Left ventricle myocardium inferior (tissue), 1 donor: ENCODE measurements at regions not wholly inside any gene's neighbourhood (a gene's known extent, or its start where the extent isn't known, plus 50 kb on each side); places are given as distances from the start of the nearest gene placed in this dataset.

Experiments
- DNase-seq: peaks from one replicate; pipeline ENCODE4 v3.0.0-alpha.2; 2020
- H3K27ac ChIP-seq: fragments of 200-600 bp; replicated peaks from 2 replicates; pipeline ENCODE4 v1.8.0; 2021
- H3K27me3 ChIP-seq: fragments of 200-600 bp; 2 replicates; pipeline ENCODE4 v1.8.0; 2021; ENCODE audit warnings: low read depth
- H3K36me3 ChIP-seq: fragments of 200-600 bp; 2 replicates; pipeline ENCODE4 v1.8.0; 2021
- H3K4me1 ChIP-seq: fragments of 200-600 bp; 2 replicates; pipeline ENCODE4 v1.8.0; 2021
- H3K4me3 ChIP-seq: fragments of 200-600 bp; 2 replicates; pipeline ENCODE4 v1.8.0; 2021; ENCODE audit warnings: mild to moderate bottlenecking, moderate library complexity
- H3K9me3 ChIP-seq: fragments of 200-600 bp; replicated peaks from 2 replicates; pipeline ENCODE4 v1.8.0; 2021
- intact Hi-C: fragments of 100-400 bp; cut with micrococcal nuclease; formaldehyde crosslinking; loops from one replicate; pipeline ENCODE4 v1.11.0; 2022
- TF ChIP-seq, protein P1 (sequence below): fragments of 200-600 bp; IDR thresholded peaks from 2 replicates; pipeline ENCODE4 v1.8.0; 2021; ENCODE audit warnings: antibody characterized with exemption, mild to moderate bottlenecking, borderline replicate concordance
- donor health status: DM: no; HTN: yes; CAD: no; lungs with severe emphysema.

DNA sequence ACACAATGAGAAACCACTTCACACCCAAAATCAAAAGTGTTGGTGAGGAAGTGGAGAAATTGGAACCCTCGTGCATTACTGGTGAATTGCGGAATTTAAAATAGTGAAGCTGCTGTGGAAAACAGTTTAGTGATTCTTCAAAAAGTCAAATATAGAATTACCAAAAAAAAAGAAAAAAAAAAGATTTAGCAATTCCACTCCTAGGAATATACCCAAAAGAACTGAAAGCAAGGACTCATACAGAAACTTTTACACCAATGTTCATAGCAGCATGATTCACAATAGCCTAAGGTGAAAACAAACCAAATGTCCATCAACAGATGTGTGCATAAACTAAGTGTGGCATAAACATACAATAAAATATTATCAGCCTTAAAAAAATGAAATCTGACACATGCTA lies 364.3 kb upstream of the FAM241A start:
- no peak for DNase-seq
- Histone ChIP-seq H3K36me3 (no peaks in the 10 kb centered on the region), H3K4me1 (no peaks in the 10 kb centered on the region), H3K4me3 (no peak overlapping the region), H3K27me3 (no peaks in the 10 kb centered on the region), H3K9me3 (no peaks in the 10 kb centered on the region), H3K27ac (no peak overlapping the region)
- TF ChIP-seq, protein P1, sequence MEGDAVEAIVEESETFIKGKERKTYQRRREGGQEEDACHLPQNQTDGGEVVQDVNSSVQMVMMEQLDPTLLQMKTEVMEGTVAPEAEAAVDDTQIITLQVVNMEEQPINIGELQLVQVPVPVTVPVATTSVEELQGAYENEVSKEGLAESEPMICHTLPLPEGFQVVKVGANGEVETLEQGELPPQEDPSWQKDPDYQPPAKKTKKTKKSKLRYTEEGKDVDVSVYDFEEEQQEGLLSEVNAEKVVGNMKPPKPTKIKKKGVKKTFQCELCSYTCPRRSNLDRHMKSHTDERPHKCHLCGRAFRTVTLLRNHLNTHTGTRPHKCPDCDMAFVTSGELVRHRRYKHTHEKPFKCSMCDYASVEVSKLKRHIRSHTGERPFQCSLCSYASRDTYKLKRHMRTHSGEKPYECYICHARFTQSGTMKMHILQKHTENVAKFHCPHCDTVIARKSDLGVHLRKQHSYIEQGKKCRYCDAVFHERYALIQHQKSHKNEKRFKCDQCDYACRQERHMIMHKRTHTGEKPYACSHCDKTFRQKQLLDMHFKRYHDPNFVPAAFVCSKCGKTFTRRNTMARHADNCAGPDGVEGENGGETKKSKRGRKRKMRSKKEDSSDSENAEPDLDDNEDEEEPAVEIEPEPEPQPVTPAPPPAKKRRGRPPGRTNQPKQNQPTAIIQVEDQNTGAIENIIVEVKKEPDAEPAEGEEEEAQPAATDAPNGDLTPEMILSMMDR, result no peak
- intact Hi-C loops, result no loop called here

DNA sequence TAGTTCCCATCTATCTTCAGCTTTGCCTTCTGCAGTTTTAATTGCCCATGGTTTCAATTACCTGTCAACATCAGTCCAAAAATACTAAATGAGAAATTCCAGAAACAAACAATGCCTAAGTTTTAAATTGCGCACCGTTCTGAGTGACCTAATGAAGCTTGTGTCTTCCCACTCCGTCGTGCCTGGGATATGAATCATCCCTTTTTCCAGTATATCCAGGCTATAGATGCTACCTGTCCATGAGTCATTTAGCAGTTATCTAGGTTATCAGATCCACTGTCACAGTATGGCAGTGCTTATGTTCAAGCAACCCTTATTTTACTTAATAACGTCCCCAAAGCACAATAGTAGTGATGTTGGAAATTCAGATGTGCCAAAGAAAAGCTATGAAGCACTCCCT lies 363.6 kb upstream of the FAM241A start:
- H3K27me3 ChIP-seq, result peaks cover 6% of the 10 kb centered on the region
- no peaks in the 10 kb centered on the region for H3K9me3 ChIP-seq
- intact Hi-C loops, result no loop called here
- H3K4me3 ChIP-seq, result no peak overlapping the region
- no peak overlapping the region for H3K27ac ChIP-seq
- no peaks in the 10 kb centered on the region for H3K36me3 ChIP-seq
- TF ChIP-seq, protein P1, result no peak
- H3K4me1 ChIP-seq, result no peaks in the 10 kb centered on the region
- no peak for DNase-seq

DNA sequence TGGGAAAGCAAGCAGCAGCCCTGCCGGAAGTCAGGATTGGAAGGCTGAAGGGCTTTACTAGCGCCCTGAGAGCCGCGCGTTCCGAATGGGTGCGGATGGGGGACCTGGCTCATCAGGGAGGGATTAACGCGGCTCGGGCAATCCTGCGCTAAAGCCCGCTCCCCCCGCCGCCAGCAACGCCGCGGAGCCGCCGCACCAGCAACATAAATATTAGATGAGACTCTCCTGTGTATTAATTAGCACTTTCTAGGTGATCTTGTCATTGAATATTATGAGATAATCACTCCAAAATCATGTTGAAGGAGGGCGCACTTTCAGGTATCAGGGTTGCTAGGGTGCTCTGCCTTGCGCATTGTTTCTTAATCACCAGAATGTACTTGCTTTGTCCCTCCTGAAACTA lies 357.2 kb upstream of the FAM241A start:
- Histone ChIP-seq H3K27ac (no peak overlapping the region), H3K9me3 (no peaks in the 10 kb centered on the region), H3K27me3 (peaks cover 31% of the 10 kb centered on the region), H3K4me3 (no peak overlapping the region), H3K4me1 (no peaks in the 10 kb centered on the region), H3K36me3 (no peaks in the 10 kb centered on the region)
- TF ChIP-seq, protein P1, result no peak
- DNase-seq, result no peak
- intact Hi-C loops, result no loop called here

DNA sequence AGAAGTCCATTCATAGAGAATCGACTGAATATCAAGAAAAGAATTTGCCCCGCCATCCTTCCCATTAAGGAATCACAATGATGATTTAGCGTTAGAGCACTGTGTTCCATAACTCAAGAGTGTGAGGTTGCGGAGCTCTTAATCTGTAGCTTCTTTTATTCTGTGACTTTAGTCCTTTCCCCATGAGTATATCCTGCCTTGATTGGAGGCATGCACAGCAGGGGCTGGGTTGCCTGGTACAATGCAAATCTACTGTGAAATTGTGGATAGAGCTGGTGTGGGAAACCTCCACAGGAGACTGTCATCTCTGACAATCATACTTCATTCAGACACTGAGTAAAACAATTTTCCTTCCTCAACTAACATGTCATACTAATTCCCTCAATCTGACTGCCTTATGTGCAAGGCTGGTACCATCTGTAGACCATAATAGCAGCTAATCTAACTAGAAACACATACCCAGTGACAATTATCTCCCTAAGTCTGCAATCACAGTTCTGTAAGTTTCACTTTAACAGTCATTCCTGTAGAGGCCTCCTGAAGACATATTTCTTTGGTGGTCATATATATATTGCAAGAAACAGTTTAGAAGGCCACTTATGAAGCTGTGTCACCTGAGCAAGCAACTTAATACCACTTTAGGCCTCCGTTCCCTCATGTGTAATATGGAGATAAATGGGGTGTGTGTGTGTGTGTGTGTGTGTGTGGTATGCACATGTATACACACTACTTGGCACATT lies 355.2 kb upstream of the FAM241A start:
- Histone ChIP-seq H3K4me3 (no peak overlapping the region), H3K9me3 (no peaks in the 10 kb centered on the region), H3K36me3 (no peaks in the 10 kb centered on the region), H3K4me1 (no peaks in the 10 kb centered on the region), H3K27ac (no peak overlapping the region), H3K27me3 (peaks cover 31% of the 10 kb centered on the region)
- TF ChIP-seq, protein P1, result no peak
- no peak for DNase-seq
- intact Hi-C loops, result no loop called here

DNA sequence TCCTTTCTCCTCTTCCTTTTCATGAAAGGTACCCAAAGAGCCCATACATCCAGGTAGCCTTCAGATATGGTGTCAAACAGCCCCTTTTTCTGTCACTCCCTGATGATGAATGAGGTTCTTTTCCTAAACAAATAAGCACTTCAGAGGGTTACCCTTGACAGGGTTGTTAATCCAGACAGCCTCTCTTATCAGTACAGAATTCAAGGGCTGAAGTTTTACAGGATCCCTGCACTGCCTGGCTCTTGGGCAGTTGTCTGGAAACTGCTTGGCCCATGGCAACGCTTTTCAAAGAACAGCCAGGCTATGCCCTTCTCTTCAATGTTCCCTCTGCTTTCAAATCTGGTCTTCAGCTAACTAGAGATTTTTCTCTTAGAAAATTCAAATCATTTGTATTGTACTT lies 352.6 kb upstream of the FAM241A start:
- intact Hi-C loops, result no loop called here
- H3K4me3 ChIP-seq, result no peak overlapping the region
- no peak overlapping the region for H3K27ac ChIP-seq
- TF ChIP-seq, protein P1, result no peak
- H3K27me3 ChIP-seq, result peaks cover 15% of the 10 kb centered on the region
- no peaks in the 10 kb centered on the region for H3K36me3 ChIP-seq
- H3K9me3 ChIP-seq, result no peaks in the 10 kb centered on the region
- no peak for DNase-seq
- no peaks in the 10 kb centered on the region for H3K4me1 ChIP-seq
